Epithelial cell of proximal tubule (primary cell): ENCODE measurements at regions not wholly inside any gene's neighbourhood (a gene's known extent, or its start where the extent isn't known, plus 50 kb on each side); places are given as distances from the start of the nearest gene placed in this dataset.
A peak's percentile ranks its signal among the peaks of the same experiment; 100 is the strongest.

ENCODE experiments used
- DNase-seq: peaks from one replicate; pipeline ENCODE4 v3.0.0-alpha.2; 2011; ENCODE audit warnings: low read depth
- H3K4me3 ChIP-seq: 2 replicates; pipeline ENCODE4 v1.5.1; 2011; ENCODE audit warnings: low read depth, mild to moderate bottlenecking, low read length
- CTCF ChIP-seq: conservative IDR thresholded peaks from 2 replicates; pipeline ENCODE4 v1.5.1; 2012; ENCODE audit warnings: low read depth, mild to moderate bottlenecking, low read length

DNA sequence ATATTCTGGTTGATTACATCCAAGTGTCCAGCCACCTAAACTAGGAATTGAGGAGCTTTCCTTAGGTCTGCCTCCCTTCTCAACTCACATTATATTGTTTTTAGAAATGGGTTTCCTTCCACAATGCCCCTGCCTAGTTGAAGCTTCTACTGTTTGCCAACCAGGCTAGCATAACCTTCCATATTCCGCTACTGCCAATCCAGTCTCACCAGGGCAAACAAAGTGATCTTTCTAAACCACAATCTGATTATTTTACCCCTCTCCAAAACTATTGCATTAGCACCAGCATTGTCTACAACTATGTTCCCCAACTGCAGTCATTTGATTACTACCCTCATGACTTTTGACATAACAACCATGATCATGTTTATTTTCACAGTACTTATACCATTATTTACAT, 115.8 kb upstream of the RASEF start:
- DNase-seq: no peak
- H3K4me3 ChIP-seq: no peak overlapping the region
- no peak for TF ChIP-seq CTCF

- no peak for DNase-seq
- no peak for TF ChIP-seq CTCF
- no peak overlapping the region for H3K4me3 ChIP-seq
Measured at GRCh38 chr9:83177747-83178146, 114.8 kb upstream of the RASEF start.

GRCh38 chr9:83167126-83167525, 104.2 kb upstream of the RASEF start:
- DNase-seq: peak; percentile 45
- TF ChIP-seq CTCF: peak; percentile 30
- H3K4me3 ChIP-seq: no peak overlapping the region

GRCh38 chr9:83166372-83166771, 103.4 kb upstream of the RASEF start:
- no peak overlapping the region for H3K4me3 ChIP-seq
- no peak for TF ChIP-seq CTCF
- peak; percentile 18 for DNase-seq

DNA sequence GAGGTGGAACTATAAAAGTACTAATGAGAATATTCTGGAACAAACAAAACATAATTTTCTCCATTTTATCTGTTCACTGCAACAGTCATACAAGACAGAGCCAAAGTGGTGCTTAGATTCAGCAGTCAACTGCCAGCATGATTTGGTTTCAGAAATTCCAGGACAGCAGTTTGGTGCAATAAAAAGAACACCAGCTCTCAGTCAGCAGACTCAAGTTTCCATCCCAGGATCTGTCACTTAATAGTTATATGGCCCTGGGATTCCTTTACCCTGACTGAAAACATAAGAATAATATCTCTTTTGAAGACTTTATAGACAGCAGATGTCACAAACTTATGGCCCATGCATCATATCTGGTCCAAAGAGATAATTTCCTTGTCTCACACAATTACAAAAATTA, 92.8 kb upstream of the RASEF start:
- TF ChIP-seq CTCF: no peak
- DNase-seq: no peak
- H3K4me3 ChIP-seq: no peak overlapping the region

DNA sequence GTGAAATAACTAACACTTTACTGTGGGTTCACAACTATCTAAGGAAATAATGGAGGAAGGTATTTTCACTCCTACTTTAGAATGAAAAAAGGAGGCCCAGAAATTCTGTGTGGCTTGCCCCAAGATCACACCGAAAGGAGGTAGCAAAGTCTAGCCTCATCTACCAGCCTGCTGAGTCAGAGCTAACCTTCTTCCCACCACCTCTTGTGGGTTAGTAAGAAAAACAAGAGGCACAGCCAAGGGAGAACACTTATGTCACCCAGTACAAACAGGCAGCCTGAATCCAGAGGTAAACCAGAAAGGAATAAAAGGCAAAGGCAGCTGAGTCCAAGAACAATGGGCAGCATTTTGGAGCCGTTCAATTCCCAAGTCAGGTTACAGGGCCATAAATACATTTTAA, 91.9 kb upstream of the RASEF start:
- TF ChIP-seq CTCF: no peak

GRCh38 chr9:83154087-83154736, 91.3 kb upstream of the RASEF start:
- DNase-seq: peak; percentile 70
- no peak overlapping the region for H3K4me3 ChIP-seq
- TF ChIP-seq CTCF: no peak

More for the DNA sequence above, 91.9 kb upstream of the RASEF start:
- DNase-seq: peak; percentile 87
- no peak overlapping the region for H3K4me3 ChIP-seq
